GM12878 (cell line): ENCODE measurements at regions not wholly inside any gene's neighbourhood (a gene's known extent, or its start where the extent isn't known, plus 50 kb on each side); places are given as distances from the start of the nearest gene placed in this dataset.

Experiments used
- ATAC-seq: fragments of 200-7000 bp; cut with Tn5 transposase; 3 replicates; pipeline ENCODE4 v1.9.1; 2020; ENCODE audit warnings: mild to moderate bottlenecking, moderate library complexity
- BruUV-seq: library from RNA; stranded (reverse); fragments of 400-500 nt; replicated peaks from 2 replicates; lab custom pipeline; 2021; lab: Mats Ljungman, UMichigan
- CTCF ChIA-PET: fragments of 300-600 bp; sonication (Branson Sonifier 250); formaldehyde crosslinking; extraction: SDS; loops from one replicate; lab custom pipeline; 2021; ENCODE audit warnings: inconsistent platforms; lab: Yijun Ruan, JAX
- POLR2A ChIA-PET: fragments of 350-600 bp; formaldehyde crosslinking; extraction: SDS; loops from one replicate; lab custom pipeline; 2021; ENCODE audit warnings: inconsistent platforms; lab: Charles Lee
- RAD21 ChIA-PET: fragments of 300-600 bp; sonication (Branson Sonifier 250); formaldehyde crosslinking; loops from one replicate; lab custom pipeline; 2023; ENCODE audit warnings: antibody characterized with exemption; ENCODE audit not compliant: unreplicated experiment; lab: Charles Lee
- SMC1A ChIA-PET: fragments of 300-600 bp; sonication (Branson Sonifier 250); formaldehyde crosslinking; loops from one replicate; lab custom pipeline; 2023; ENCODE audit not compliant: unreplicated experiment, uncharacterized antibody; lab: Charles Lee
- DNase-seq: peaks from one replicate; pipeline ENCODE4 v3.0.0-alpha.2; 2011; ENCODE audit warnings: low read depth, low spot score
- FAIRE-seq: peaks from 3 replicates; lab custom pipeline; 2011; peaks lifted over from hg19 to GRCh38; lab: Jason Lieb, UNC
- H2AFZ ChIP-seq: 2 replicates; pipeline ENCODE4 v1.6.0; 2011; ENCODE audit warnings: low read depth, low read length, control low read depth; ENCODE audit not compliant: control insufficient read depth
- H3K27ac ChIP-seq: 2 replicates; pipeline ENCODE4 v1.5.1; 2011; ENCODE audit warnings: control low read depth; ENCODE audit not compliant: control insufficient read depth, insufficient read depth
- H3K27me3 ChIP-seq, 2 experiments: replicated peaks in 1 of 2; 2 replicates each; pipeline versions ENCODE4 v1.6.0 to v1.6.1; 2011; ENCODE audit warnings: low read length in 1 of 2; ENCODE audit not compliant: control insufficient read depth in 2 of 2, insufficient read depth in 2 of 2
- H3K36me3 ChIP-seq, 2 experiments: 2 replicates each; pipeline ENCODE4 v1.5.1; 2011; ENCODE audit warnings: low read length in 1 of 2; ENCODE audit not compliant: control insufficient read depth in 2 of 2, insufficient read depth in 2 of 2
- H3K4me1 ChIP-seq: 2 replicates; pipeline ENCODE4 v1.6.1; 2011; ENCODE audit warnings: mild to moderate bottlenecking, low read length, moderate library complexity, mixed read lengths; ENCODE audit not compliant: control insufficient read depth, insufficient read depth
- H3K4me2 ChIP-seq: 2 replicates; pipeline ENCODE4 v1.6.0; 2011; ENCODE audit warnings: control low read depth; ENCODE audit not compliant: control insufficient read depth, insufficient read depth
- H3K4me3 ChIP-seq: fragments of 200-600 bp; sonication (generic); 2 replicates; pipeline ENCODE4 v1.5.1; 2016
- H3K79me2 ChIP-seq: 2 replicates; pipeline ENCODE4 v1.6.0; 2011; ENCODE audit warnings: low read length; ENCODE audit not compliant: control insufficient read depth, insufficient read depth
- H3K9ac ChIP-seq: 2 replicates; pipeline ENCODE4 v1.8.0; 2011; ENCODE audit warnings: low read length, control low read depth, mixed read lengths; ENCODE audit not compliant: control insufficient read depth, insufficient read depth
- H3K9me3 ChIP-seq: replicated peaks from 3 replicates; pipeline ENCODE4 v1.5.1; 2011; ENCODE audit warnings: mild to moderate bottlenecking, low read length; ENCODE audit not compliant: control insufficient read depth, insufficient read depth
- H4K20me1 ChIP-seq: 2 replicates; pipeline ENCODE4 v1.6.0; 2011; ENCODE audit not compliant: control insufficient read depth, insufficient read depth
- CREM ChIP-seq: IDR thresholded peaks from 2 replicates; pipeline ENCODE4 v1.6.1; 2014; ENCODE audit warnings: antibody characterized with exemption, low read depth
- HCFC1 ChIP-seq: fragments of 150-350 bp; IDR thresholded peaks from 2 replicates; pipeline ENCODE4 v1.6.1; 2014; ENCODE audit warnings: low read length
- POLR2AphosphoS5 ChIP-seq: IDR thresholded peaks from 2 replicates; pipeline ENCODE4 v1.6.1; 2011; ENCODE audit warnings: mild to moderate bottlenecking, low read length, inconsistent platforms
- SIX5 ChIP-seq: IDR thresholded peaks from 2 replicates; pipeline ENCODE4 v1.6.1; 2011; ENCODE audit warnings: mild to moderate bottlenecking, low read depth, low read length, moderate library complexity; ENCODE audit not compliant: severe bottlenecking
- SUPT20H ChIP-seq: IDR thresholded peaks from 2 replicates; pipeline ENCODE4 v1.6.1; 2011; ENCODE audit warnings: low read depth, mild to moderate bottlenecking, low read length, moderate library complexity, borderline replicate concordance; ENCODE audit not compliant: control insufficient read depth
- TCF7 ChIP-seq: IDR thresholded peaks from 2 replicates; pipeline ENCODE4 v1.6.1; 2014; ENCODE audit warnings: antibody characterized with exemption, borderline replicate concordance
- WGBS: methylation state at CpG from one replicate; pipeline ENCODE4 v1.1.6; 2016; ENCODE audit warnings: low lambda C conversion rate; ENCODE audit not compliant: insufficient replicate concordance, insufficient coverage; ENCODE audit errors: missing lambda C conversion rate; 5-methylcytosine and 5-hydroxymethylcytosine counted together
- in situ Hi-C: fragments of 300-500 bp; cut with MboI; formaldehyde crosslinking; loops from 9 replicates; pipeline ENCODE4 v1.14.3; 2018; ENCODE audit warnings: mixed read lengths
- intact Hi-C: fragments of 100-400 bp; cut with micrococcal nuclease; formaldehyde crosslinking; loops from one replicate; pipeline ENCODE4 v1.14.2; 2022; ENCODE audit not compliant: unreplicated experiment
- TF ChIP-seq, protein P1 (sequence below): fragments of 450-650 bp; IDR thresholded peaks from 2 replicates; pipeline ENCODE4 v1.6.1; 2017; ENCODE audit warnings: mild to moderate bottlenecking, moderate library complexity
- TF ChIP-seq, protein P2 (sequence below): IDR thresholded peaks from 2 replicates; pipeline ENCODE4 v1.6.1; 2011; ENCODE audit warnings: borderline replicate concordance, low read depth, mild to moderate bottlenecking, moderate library complexity, mixed read lengths, low read length; ENCODE audit not compliant: insufficient read depth; ENCODE audit errors: extremely low read length
- TF ChIP-seq, protein P3 (sequence below): IDR thresholded peaks from 2 replicates; pipeline ENCODE4 v1.6.1; 2012; ENCODE audit warnings: low read depth, low read length, improper control_type of control experiment

DNA sequence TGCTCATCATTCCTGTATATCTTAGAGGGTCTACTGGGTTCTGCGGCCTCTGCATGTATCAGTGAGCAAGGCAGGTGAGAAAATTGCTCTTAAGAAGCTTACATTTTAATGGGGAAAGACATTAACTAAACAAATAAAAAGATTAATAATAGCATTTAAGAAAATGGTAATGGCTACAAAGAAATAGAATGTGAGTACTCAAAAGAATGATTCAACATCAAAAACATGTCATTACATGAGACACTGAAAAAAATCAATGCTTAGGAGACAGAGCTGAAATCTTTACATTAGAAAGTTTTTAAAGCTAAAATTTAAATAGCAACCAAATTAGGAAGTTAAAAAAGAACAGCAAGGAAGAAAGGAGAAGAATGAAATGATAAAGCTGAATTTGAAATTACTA lies 146.9 kb upstream of the PHACTR1 start (continued):
- TF ChIP-seq, protein P1, sequence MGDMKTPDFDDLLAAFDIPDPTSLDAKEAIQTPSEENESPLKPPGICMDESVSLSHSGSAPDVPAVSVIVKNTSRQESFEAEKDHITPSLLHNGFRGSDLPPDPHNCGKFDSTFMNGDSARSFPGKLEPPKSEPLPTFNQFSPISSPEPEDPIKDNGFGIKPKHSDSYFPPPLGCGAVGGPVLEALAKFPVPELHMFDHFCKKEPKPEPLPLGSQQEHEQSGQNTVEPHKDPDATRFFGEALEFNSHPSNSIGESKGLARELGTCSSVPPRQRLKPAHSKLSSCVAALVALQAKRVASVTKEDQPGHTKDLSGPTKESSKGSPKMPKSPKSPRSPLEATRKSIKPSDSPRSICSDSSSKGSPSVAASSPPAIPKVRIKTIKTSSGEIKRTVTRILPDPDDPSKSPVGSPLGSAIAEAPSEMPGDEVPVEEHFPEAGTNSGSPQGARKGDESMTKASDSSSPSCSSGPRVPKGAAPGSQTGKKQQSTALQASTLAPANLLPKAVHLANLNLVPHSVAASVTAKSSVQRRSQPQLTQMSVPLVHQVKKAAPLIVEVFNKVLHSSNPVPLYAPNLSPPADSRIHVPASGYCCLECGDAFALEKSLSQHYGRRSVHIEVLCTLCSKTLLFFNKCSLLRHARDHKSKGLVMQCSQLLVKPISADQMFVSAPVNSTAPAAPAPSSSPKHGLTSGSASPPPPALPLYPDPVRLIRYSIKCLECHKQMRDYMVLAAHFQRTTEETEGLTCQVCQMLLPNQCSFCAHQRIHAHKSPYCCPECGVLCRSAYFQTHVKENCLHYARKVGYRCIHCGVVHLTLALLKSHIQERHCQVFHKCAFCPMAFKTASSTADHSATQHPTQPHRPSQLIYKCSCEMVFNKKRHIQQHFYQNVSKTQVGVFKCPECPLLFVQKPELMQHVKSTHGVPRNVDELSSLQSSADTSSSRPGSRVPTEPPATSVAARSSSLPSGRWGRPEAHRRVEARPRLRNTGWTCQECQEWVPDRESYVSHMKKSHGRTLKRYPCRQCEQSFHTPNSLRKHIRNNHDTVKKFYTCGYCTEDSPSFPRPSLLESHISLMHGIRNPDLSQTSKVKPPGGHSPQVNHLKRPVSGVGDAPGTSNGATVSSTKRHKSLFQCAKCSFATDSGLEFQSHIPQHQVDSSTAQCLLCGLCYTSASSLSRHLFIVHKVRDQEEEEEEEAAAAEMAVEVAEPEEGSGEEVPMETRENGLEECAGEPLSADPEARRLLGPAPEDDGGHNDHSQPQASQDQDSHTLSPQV, result no peak
- TF ChIP-seq HCFC1 (no peak), SUPT20H (no peak)
- TF ChIP-seq, protein P2, sequence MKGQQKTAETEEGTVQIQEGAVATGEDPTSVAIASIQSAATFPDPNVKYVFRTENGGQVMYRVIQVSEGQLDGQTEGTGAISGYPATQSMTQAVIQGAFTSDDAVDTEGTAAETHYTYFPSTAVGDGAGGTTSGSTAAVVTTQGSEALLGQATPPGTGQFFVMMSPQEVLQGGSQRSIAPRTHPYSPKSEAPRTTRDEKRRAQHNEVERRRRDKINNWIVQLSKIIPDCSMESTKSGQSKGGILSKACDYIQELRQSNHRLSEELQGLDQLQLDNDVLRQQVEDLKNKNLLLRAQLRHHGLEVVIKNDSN, result no peak
- TF ChIP-seq, all 136 proteins: peak for 0

DNA sequence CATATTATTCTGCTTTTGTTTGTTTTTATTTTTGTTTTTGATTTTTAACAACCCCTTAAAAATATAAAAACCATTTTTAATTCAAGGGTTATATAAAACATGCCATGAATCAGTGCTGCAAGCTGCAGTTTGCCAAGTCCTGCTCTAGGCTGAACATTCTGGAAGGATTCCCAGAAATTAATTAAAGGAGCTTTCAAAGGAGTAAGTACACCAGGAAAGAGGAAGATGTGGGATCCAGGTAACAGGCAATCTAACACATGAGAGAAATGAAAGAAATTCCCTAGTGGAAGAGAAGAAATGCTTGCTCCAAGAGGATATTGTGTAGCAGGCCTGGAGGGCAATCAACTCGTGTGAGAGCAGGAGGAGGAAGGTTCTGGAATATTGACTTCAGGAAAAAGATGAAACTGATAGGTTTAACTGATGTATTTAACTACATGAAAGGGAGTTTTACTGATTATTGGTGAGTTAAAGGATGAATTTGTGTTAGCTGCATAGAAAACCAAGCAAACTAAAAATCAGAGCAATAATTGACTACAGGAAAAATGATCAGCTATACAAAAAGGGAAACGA lies 146.0 kb upstream of the PHACTR1 start:
- no peak overlapping the region for H3K4me2 ChIP-seq
- ChIA-PET RAD21 (no interaction called here), POLR2A (no interaction called here), CTCF (interaction anchor here (0.8 kb wide), 1 partner anchor 33 kb away, joined by 3 read pairs; no protein-coding TSS in a partner anchor), SMC1A (interaction anchor here (1.4 to 1.7 kb wide), 2 partner anchors 10 to 23 kb away, joined by 3 to 10 read pairs; no protein-coding TSS in a partner anchor)
- intact Hi-C loops (no loop called here), in situ Hi-C loops (no loop called here)
- 0% methylated on average over 2 of the region's 2 CpGs for WGBS
- no peaks in the 10 kb centered on the region for H3K36me3 ChIP-seq
- H2AFZ ChIP-seq, result no peak overlapping the region
- ATAC-seq (no peak), DNase-seq (no peak), FAIRE-seq (no peak)
- no peak overlapping the region for H3K27ac ChIP-seq
- no peaks in the 10 kb centered on the region for H3K79me2 ChIP-seq
- TF ChIP-seq SIX5, result no peak
- TF ChIP-seq, protein P3, sequence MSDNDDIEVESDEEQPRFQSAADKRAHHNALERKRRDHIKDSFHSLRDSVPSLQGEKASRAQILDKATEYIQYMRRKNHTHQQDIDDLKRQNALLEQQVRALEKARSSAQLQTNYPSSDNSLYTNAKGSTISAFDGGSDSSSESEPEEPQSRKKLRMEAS, result no peak
- TF ChIP-seq CREM, result no peak
- no peak for TF ChIP-seq TCF7
- no peak for TF ChIP-seq POLR2AphosphoS5
- no peak overlapping the region for H3K9ac ChIP-seq
- no peaks in the 10 kb centered on the region for H4K20me1 ChIP-seq
- H3K27me3 ChIP-seq, result no peaks in the 10 kb centered on the region
- no peaks in the 10 kb centered on the region for H3K9me3 ChIP-seq
- BruUV-seq, result no TSS peak
- no peaks in the 10 kb centered on the region for H3K4me1 ChIP-seq
- H3K4me3 ChIP-seq, result no peak overlapping the region
